ENCODE measurements at regions not wholly inside any gene's neighbourhood (a gene's known extent, or its start where the extent isn't known, plus 50 kb on each side); places are given as distances from the start of the nearest gene placed in this dataset.

- intact Hi-C loops (cut with micrococcal nuclease): no loop called here
- DNase-seq: no peak
- Mint-ChIP-seq H3K9me3 (peaks cover 6% of the 10 kb centered on the region), H3K4me1 (ENCODE audit: low read depth) (no peaks in the 10 kb centered on the region), H3K27me3 (no peaks in the 10 kb centered on the region), H3K36me3 (no peaks in the 10 kb centered on the region), H3K4me3 (no peak overlapping the region), H3K27ac (no peak overlapping the region)
- ChIA-PET POLR2A (no interaction called here), CTCF (no interaction called here)
Measured at GRCh38 chr2:147758821-147759220, 86.0 kb upstream of the ACVR2A start.

- no peaks in the 10 kb centered on the region for H3K4me1 Mint-ChIP-seq (ENCODE audit: low read depth)
- ChIA-PET CTCF (no interaction called here), POLR2A (no interaction called here)
- no peak overlapping the region for H3K4me3 Mint-ChIP-seq
- no peak overlapping the region for H3K27ac Mint-ChIP-seq
- H3K27me3 Mint-ChIP-seq: no peaks in the 10 kb centered on the region
- intact Hi-C loops (cut with micrococcal nuclease): no loop called here
- no peak for DNase-seq
- H3K9me3 Mint-ChIP-seq: no peaks in the 10 kb centered on the region
- no peaks in the 10 kb centered on the region for H3K36me3 Mint-ChIP-seq
Measured at GRCh38 chr2:147756069-147756468, 88.8 kb upstream of the ACVR2A start.

GRCh38 chr2:147740211-147740927, 104.5 kb upstream of the ACVR2A start:
- Mint-ChIP-seq H3K4me1 (ENCODE audit: low read depth) (no peaks in the 10 kb centered on the region), H3K27me3 (no peaks in the 10 kb centered on the region), H3K36me3 (no peaks in the 10 kb centered on the region), H3K9me3 (no peaks in the 10 kb centered on the region), H3K27ac (no peak overlapping the region), H3K4me3 (no peak overlapping the region)
- no peak for DNase-seq
- intact Hi-C loops (cut with micrococcal nuclease): no loop called here
- ChIA-PET POLR2A (no interaction called here), CTCF (no interaction called here)

GRCh38 chr2:147739508-147739907, 105.3 kb upstream of the ACVR2A start:
- Mint-ChIP-seq H3K27ac (no peak overlapping the region), H3K4me1 (ENCODE audit: low read depth) (no peaks in the 10 kb centered on the region), H3K4me3 (no peak overlapping the region), H3K9me3 (peaks cover 4% of the 10 kb centered on the region), H3K36me3 (no peaks in the 10 kb centered on the region), H3K27me3 (no peaks in the 10 kb centered on the region)
- DNase-seq: no peak
- ChIA-PET POLR2A (no interaction called here), CTCF (no interaction called here)
- intact Hi-C loops (cut with micrococcal nuclease): no loop called here

- Mint-ChIP-seq H3K27me3 (no peaks in the 10 kb centered on the region), H3K4me1 (ENCODE audit: low read depth) (no peaks in the 10 kb centered on the region), H3K27ac (no peak overlapping the region), H3K36me3 (no peaks in the 10 kb centered on the region), H3K4me3 (no peak overlapping the region), H3K9me3 (no peaks in the 10 kb centered on the region)
- intact Hi-C loops (cut with micrococcal nuclease): no loop called here
- ChIA-PET CTCF (no interaction called here), POLR2A (no interaction called here)
- DNase-seq: no peak
Measured at GRCh38 chr2:147718831-147719230, 126.0 kb upstream of the ACVR2A start.

- intact Hi-C loops (cut with micrococcal nuclease): no loop called here
- H3K36me3 Mint-ChIP-seq: peaks cover 9% of the 10 kb centered on the region
- no peak overlapping the region for H3K4me3 Mint-ChIP-seq
- no peak for DNase-seq
- peaks cover 15% of the 10 kb centered on the region for H3K9me3 Mint-ChIP-seq
- no peak overlapping the region for H3K27ac Mint-ChIP-seq
- no peaks in the 10 kb centered on the region for H3K27me3 Mint-ChIP-seq
- ChIA-PET CTCF (no interaction called here), POLR2A (no interaction called here)
- H3K4me1 Mint-ChIP-seq (ENCODE audit: low read depth): no peaks in the 10 kb centered on the region
Measured at GRCh38 chr2:147716906-147717305, 127.9 kb upstream of the ACVR2A start.

GRCh38 chr2:147715807-147716206, 129.0 kb upstream of the ACVR2A start:
- POLR2A ChIA-PET: no interaction called here
- intact Hi-C loops (cut with micrococcal nuclease): no loop called here

GRCh38 chr2:147714582-147714981, 130.2 kb upstream of the ACVR2A start:
- no peak for DNase-seq
- H3K9me3 Mint-ChIP-seq: peaks cover 26% of the 10 kb centered on the region
- ChIA-PET POLR2A (no interaction called here), CTCF (no interaction called here)
- no peaks in the 10 kb centered on the region for H3K4me1 Mint-ChIP-seq (ENCODE audit: low read depth)
- intact Hi-C loops (cut with micrococcal nuclease): no loop called here
- H3K36me3 Mint-ChIP-seq: peaks cover 12% of the 10 kb centered on the region
- H3K27ac Mint-ChIP-seq: no peak overlapping the region
- no peaks in the 10 kb centered on the region for H3K27me3 Mint-ChIP-seq
- no peak overlapping the region for H3K4me3 Mint-ChIP-seq

More at GRCh38 chr2:147715807-147716206, 129.0 kb upstream of the ACVR2A start:
- no peak for DNase-seq
- H3K36me3 Mint-ChIP-seq: peaks cover 12% of the 10 kb centered on the region
- H3K9me3 Mint-ChIP-seq: peaks cover 25% of the 10 kb centered on the region
- no peaks in the 10 kb centered on the region for H3K27me3 Mint-ChIP-seq
- CTCF ChIA-PET: interaction anchor here (0.7 kb wide), 1 partner anchor 72 kb away, joined by 3 read pairs; no protein-coding TSS in a partner anchor
- H3K4me3 Mint-ChIP-seq: no peak overlapping the region
- no peaks in the 10 kb centered on the region for H3K4me1 Mint-ChIP-seq (ENCODE audit: low read depth)
- no peak overlapping the region for H3K27ac Mint-ChIP-seq

GRCh38 chr2:147713349-147713748, 131.5 kb upstream of the ACVR2A start:
- DNase-seq: no peak
- intact Hi-C loops (cut with micrococcal nuclease): no loop called here
- POLR2A ChIA-PET: no interaction called here
- Mint-ChIP-seq H3K4me1 (ENCODE audit: low read depth) (no peaks in the 10 kb centered on the region), H3K27ac (no peak overlapping the region), H3K9me3 (peaks cover 26% of the 10 kb centered on the region), H3K36me3 (peaks cover 12% of the 10 kb centered on the region), H3K4me3 (no peak overlapping the region), H3K27me3 (no peaks in the 10 kb centered on the region)
- CTCF ChIA-PET: no interaction called here

GRCh38 chr2:147712051-147712450, 132.8 kb upstream of the ACVR2A start:
- Mint-ChIP-seq H3K27ac (no peak overlapping the region), H3K36me3 (peaks cover 14% of the 10 kb centered on the region), H3K4me1 (ENCODE audit: low read depth) (no peaks in the 10 kb centered on the region), H3K27me3 (no peaks in the 10 kb centered on the region), H3K9me3 (peaks cover 27% of the 10 kb centered on the region), H3K4me3 (no peak overlapping the region)
- intact Hi-C loops (cut with micrococcal nuclease): no loop called here
- POLR2A ChIA-PET: no interaction called here
- CTCF ChIA-PET: interaction anchor here (1.0 kb wide), 1 partner anchor 12 kb away, joined by 3 read pairs; no protein-coding TSS in a partner anchor
- DNase-seq: no peak

- Mint-ChIP-seq H3K36me3 (peaks cover 14% of the 10 kb centered on the region), H3K27ac (no peak overlapping the region), H3K4me1 (ENCODE audit: low read depth) (no peaks in the 10 kb centered on the region), H3K9me3 (peaks cover 27% of the 10 kb centered on the region), H3K4me3 (no peak overlapping the region), H3K27me3 (no peaks in the 10 kb centered on the region)
- CTCF ChIA-PET: no interaction called here
- POLR2A ChIA-PET: no interaction called here
- no peak for DNase-seq
- intact Hi-C loops (cut with micrococcal nuclease): no loop called here
Measured at GRCh38 chr2:147711031-147711430, 133.8 kb upstream of the ACVR2A start.

GRCh38 chr2:147709655-147710054, 135.2 kb upstream of the ACVR2A start:
- DNase-seq: no peak
- ChIA-PET POLR2A (no interaction called here), CTCF (interaction anchor here (1.1 to 1.5 kb wide), 2 partner anchors 29 to 201 kb away, joined by 3 to 4 read pairs; no protein-coding TSS in a partner anchor)
- no peak overlapping the region for H3K4me3 Mint-ChIP-seq
- H3K9me3 Mint-ChIP-seq: peaks cover 27% of the 10 kb centered on the region
- peaks cover 14% of the 10 kb centered on the region for H3K36me3 Mint-ChIP-seq
- no peaks in the 10 kb centered on the region for H3K27me3 Mint-ChIP-seq
- intact Hi-C loops (cut with micrococcal nuclease): no loop called here
- H3K27ac Mint-ChIP-seq: no peak overlapping the region
- H3K4me1 Mint-ChIP-seq (ENCODE audit: low read depth): no peaks in the 10 kb centered on the region

GRCh38 chr2:147703171-147703570, 141.7 kb upstream of the ACVR2A start:
- CTCF ChIA-PET: no interaction called here
- H3K27ac Mint-ChIP-seq: no peak overlapping the region
- H3K9me3 Mint-ChIP-seq: peaks cover 2% of the 10 kb centered on the region
- no peak overlapping the region for H3K4me3 Mint-ChIP-seq
- peaks cover 2% of the 10 kb centered on the region for H3K36me3 Mint-ChIP-seq
- POLR2A ChIA-PET: no interaction called here
- H3K4me1 Mint-ChIP-seq (ENCODE audit: low read depth): no peaks in the 10 kb centered on the region
- DNase-seq: no peak
- no peaks in the 10 kb centered on the region for H3K27me3 Mint-ChIP-seq
- intact Hi-C loops (cut with micrococcal nuclease): no loop called here
